ENCODE measurements at regions not wholly inside any gene's neighbourhood (a gene's known extent, or its start where the extent isn't known, plus 50 kb on each side); places are given as distances from the start of the nearest gene placed in this dataset.
"Not testable (repeated sequence)": the region's sequence is repeated elsewhere in the genome, so short reads cannot be mapped to it uniquely, and the experiment has no call there.

DNA sequence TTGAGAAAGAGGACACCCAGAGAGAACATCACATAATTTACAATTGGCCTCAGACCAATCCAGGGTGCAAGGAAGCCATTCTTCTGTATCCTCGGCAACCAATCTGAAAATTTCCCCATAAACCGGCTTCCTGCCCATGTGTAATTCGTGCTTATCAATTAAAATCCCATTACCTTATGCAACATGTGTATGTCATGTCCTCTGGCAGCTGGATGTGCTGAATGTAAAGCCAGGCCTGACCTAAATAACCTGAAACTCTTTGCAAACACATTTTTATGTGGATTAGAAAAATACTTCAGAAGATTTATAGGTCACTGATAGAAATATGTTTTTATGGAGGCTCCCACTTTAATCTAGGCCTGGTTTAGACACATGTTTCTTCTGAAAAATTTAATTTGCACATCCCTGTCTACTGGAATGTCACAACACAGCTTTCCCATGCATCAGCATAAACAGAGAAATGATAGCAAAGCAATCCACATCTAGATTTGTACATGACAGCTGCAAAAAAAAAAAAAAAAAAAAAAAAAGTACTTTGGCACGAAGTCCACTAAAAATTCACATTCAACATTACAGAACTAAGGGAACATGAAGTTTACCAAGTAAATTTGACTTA, 69.4 kb upstream of the SAMSN1 start:
- no peak overlapping the region for H3K4me2 ChIP-seq (ENCODE audit: insufficient read depth, low read length)
- no peaks in the 10 kb centered on the region for H3K36me3 ChIP-seq (ENCODE audit: insufficient read depth, low read length)
- H3K27me3 ChIP-seq (ENCODE audit: insufficient read depth, low read length), result no peaks in the 10 kb centered on the region
- no peaks in the 10 kb centered on the region for H3K4me1 ChIP-seq (ENCODE audit: insufficient read depth, low read length)
- no peak overlapping the region for H3K4me3 ChIP-seq (ENCODE audit: insufficient read depth, low read length)
- TF ChIP-seq, protein P1, sequence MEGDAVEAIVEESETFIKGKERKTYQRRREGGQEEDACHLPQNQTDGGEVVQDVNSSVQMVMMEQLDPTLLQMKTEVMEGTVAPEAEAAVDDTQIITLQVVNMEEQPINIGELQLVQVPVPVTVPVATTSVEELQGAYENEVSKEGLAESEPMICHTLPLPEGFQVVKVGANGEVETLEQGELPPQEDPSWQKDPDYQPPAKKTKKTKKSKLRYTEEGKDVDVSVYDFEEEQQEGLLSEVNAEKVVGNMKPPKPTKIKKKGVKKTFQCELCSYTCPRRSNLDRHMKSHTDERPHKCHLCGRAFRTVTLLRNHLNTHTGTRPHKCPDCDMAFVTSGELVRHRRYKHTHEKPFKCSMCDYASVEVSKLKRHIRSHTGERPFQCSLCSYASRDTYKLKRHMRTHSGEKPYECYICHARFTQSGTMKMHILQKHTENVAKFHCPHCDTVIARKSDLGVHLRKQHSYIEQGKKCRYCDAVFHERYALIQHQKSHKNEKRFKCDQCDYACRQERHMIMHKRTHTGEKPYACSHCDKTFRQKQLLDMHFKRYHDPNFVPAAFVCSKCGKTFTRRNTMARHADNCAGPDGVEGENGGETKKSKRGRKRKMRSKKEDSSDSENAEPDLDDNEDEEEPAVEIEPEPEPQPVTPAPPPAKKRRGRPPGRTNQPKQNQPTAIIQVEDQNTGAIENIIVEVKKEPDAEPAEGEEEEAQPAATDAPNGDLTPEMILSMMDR (IDR thresholded peaks at IDR 0.05; ENCODE audit: extremely low read depth, low read depth, low read length), result no peak
- no peak for DNase-seq (ENCODE audit: insufficient read length, low spot score, missing footprints)
- peaks cover 2% of the 10 kb centered on the region for H3K9me3 ChIP-seq (ENCODE audit: low read depth, low read length)
- no peaks in the 10 kb centered on the region for H3K79me2 ChIP-seq (ENCODE audit: insufficient read depth, low read length)
- H4K20me1 ChIP-seq (ENCODE audit: insufficient read depth, low read length), result no peaks in the 10 kb centered on the region
- no peak overlapping the region for H3K27ac ChIP-seq (ENCODE audit: low read depth, low read length)
- no peak overlapping the region for H2AFZ ChIP-seq (ENCODE audit: low read length)

DNA sequence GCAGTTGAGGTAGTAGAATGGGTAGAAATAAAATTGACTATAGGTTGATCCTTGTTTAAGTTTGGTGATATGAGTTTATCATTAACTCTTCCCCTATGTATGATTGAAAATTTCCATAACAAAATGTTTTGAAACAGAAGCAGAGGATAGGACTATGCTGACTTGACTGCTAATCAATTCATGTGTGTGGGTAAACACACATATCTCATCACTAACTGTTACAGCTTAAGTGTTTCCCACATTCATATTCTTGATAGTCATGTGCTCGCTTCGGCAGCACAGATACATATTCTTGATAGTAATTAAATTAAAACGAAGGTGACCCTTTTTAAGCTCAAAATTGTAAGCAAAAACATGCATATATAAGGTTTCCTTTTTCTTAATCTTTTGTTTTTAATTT, 68.2 kb upstream of the SAMSN1 start:
- Histone ChIP-seq H2AFZ (ENCODE audit: low read length) (no peak overlapping the region), H3K4me2 (ENCODE audit: insufficient read depth, low read length) (no peak overlapping the region), H3K9me3 (ENCODE audit: low read depth, low read length) (peaks cover 2% of the 10 kb centered on the region), H3K27me3 (ENCODE audit: insufficient read depth, low read length) (no peaks in the 10 kb centered on the region), H3K27ac (ENCODE audit: low read depth, low read length) (no peak overlapping the region), H4K20me1 (ENCODE audit: insufficient read depth, low read length) (no peaks in the 10 kb centered on the region), H3K36me3 (ENCODE audit: insufficient read depth, low read length) (no peaks in the 10 kb centered on the region), H3K79me2 (ENCODE audit: insufficient read depth, low read length) (no peaks in the 10 kb centered on the region), H3K4me3 (ENCODE audit: insufficient read depth, low read length) (no peak overlapping the region), H3K4me1 (ENCODE audit: insufficient read depth, low read length) (no peaks in the 10 kb centered on the region)
- DNase-seq (ENCODE audit: insufficient read length, low spot score, missing footprints), result no peak
- TF ChIP-seq, protein P1 (IDR thresholded peaks at IDR 0.05; ENCODE audit: extremely low read depth, low read depth, low read length), result no peak

- no peaks in the 10 kb centered on the region for H3K36me3 ChIP-seq (ENCODE audit: insufficient read depth, low read length)
- TF ChIP-seq, protein P1 (IDR thresholded peaks at IDR 0.05; ENCODE audit: extremely low read depth, low read depth, low read length), result no peak
These were observed 67.5 kb upstream of the SAMSN1 start for GRCh38 chr21:14613486-14614224.

DNA sequence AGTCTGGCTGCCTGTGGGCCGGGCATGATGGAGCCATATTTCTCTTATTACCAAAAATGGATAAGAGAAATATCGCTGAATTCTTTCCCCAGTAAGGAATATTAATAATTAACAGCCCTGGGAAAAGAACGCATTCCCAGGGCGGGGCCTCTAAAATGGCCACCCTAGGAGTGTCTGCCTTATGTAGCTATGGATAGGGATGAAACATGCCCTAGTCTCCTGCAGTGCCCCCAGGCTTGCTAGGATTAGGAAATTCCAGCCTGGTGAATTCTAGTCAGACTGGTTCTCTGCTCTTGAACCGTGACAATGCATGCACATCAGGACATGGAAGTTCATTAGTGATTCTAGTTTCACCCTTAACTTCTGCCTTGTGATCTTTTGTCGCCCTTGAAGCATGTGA, 64.0 kb upstream of the SAMSN1 start:
- not testable (repeated sequence) for H3K27ac ChIP-seq (ENCODE audit: low read depth, low read length); H4K20me1 ChIP-seq (ENCODE audit: insufficient read depth, low read length); DNase-seq (ENCODE audit: insufficient read length, low spot score, missing footprints); H3K4me3 ChIP-seq (ENCODE audit: insufficient read depth, low read length); H3K9me3 ChIP-seq (ENCODE audit: low read depth, low read length); H3K4me1 ChIP-seq (ENCODE audit: insufficient read depth, low read length); H3K27me3 ChIP-seq (ENCODE audit: insufficient read depth, low read length); H3K36me3 ChIP-seq (ENCODE audit: insufficient read depth, low read length); H3K79me2 ChIP-seq (ENCODE audit: insufficient read depth, low read length); H3K4me2 ChIP-seq (ENCODE audit: insufficient read depth, low read length); H2AFZ ChIP-seq (ENCODE audit: low read length)

More at GRCh38 chr21:14613486-14614224, 67.5 kb upstream of the SAMSN1 start:
- H3K4me3 ChIP-seq (ENCODE audit: insufficient read depth, low read length), result no peak overlapping the region
- no peaks in the 10 kb centered on the region for H3K79me2 ChIP-seq (ENCODE audit: insufficient read depth, low read length)
- no peaks in the 10 kb centered on the region for H3K4me1 ChIP-seq (ENCODE audit: insufficient read depth, low read length)
- H4K20me1 ChIP-seq (ENCODE audit: insufficient read depth, low read length), result no peaks in the 10 kb centered on the region
- H3K27ac ChIP-seq (ENCODE audit: low read depth, low read length), result no peak overlapping the region
- no peak for DNase-seq (ENCODE audit: insufficient read length, low spot score, missing footprints)
- H3K9me3 ChIP-seq (ENCODE audit: low read depth, low read length), result peaks cover 2% of the 10 kb centered on the region
- no peak overlapping the region for H2AFZ ChIP-seq (ENCODE audit: low read length)
- H3K27me3 ChIP-seq (ENCODE audit: insufficient read depth, low read length), result no peaks in the 10 kb centered on the region
- H3K4me2 ChIP-seq (ENCODE audit: insufficient read depth, low read length), result no peak overlapping the region
